HK-2 (cell line): ENCODE measurements at regions not wholly inside any gene's neighbourhood (a gene's known extent, or its start where the extent isn't known, plus 50 kb on each side); places are given as distances from the start of the nearest gene placed in this dataset.
"Not testable (repeated sequence)": the region's sequence is repeated elsewhere in the genome, so short reads cannot be mapped to it uniquely, and the experiment has no call there.

Experiments used
- DNase-seq: peaks from one replicate; pipeline ENCODE4 v3.0.0-alpha.2; 2018; ENCODE audit not compliant: unreplicated experiment

DNA sequence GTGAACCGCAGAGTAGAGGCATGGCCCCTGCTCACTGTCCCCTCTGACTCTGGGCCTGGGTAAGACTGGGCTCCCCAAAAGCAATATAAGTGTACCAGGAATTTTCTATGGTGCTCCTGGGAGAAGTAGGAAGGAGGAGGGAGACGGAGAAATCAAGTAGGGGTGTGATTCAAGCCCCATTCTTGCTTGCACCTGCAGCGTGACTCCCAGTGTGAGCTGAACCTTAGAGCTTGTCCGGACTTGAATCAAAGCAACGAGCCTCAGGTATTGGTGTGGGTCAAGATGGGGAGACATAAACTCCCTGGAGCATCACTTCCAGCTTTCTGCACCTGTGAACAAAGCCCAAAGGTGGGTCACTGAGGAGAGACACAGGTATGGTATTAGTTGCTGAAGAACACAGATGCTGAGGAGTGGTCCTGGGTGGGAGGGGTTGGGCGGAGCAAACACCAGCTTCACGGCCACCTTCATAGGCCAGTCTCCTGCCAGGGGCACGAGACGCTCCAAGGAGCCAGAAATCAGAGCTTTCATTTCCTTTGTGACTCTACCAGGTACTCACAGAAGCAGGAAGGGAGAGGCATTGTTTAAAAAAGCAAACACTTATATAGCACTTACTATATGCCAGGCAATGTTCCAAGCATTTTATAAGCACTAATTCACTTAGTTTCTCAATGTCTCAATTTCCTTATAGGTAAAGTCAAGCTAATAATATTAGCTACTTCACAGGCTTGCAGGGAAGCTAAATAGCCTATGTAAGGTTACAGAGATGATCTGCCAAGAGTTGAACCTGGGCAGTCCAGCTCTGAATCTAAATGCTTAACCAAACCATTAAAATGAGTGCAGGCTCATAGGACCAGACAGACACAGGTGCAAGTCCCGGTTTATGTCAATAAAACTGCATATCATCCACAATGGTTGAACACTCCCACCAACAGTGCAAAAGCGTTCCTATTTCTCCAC is 775.3 kb downstream of the UQCRFS1 start:
- no peak for DNase-seq

DNA sequence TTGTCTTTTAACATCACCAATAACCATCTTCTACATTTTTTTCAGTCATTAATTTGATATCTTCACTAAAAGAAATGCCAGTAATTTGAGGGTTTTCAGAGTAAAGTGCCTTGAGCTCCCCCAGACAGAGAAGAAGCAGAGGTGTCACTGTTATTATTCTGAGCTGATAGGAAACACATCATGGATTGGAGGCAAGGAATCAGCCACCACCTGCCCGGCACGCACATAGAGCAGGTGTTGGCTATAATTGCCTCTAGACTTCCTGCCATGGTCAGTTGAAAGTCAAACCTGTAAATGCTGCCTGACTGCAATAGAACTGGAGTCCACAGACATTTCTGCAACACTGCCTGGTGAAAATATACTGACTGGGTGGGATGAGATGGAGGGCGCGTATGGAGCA is 776.6 kb downstream of the UQCRFS1 start:
- no peak for DNase-seq

DNA sequence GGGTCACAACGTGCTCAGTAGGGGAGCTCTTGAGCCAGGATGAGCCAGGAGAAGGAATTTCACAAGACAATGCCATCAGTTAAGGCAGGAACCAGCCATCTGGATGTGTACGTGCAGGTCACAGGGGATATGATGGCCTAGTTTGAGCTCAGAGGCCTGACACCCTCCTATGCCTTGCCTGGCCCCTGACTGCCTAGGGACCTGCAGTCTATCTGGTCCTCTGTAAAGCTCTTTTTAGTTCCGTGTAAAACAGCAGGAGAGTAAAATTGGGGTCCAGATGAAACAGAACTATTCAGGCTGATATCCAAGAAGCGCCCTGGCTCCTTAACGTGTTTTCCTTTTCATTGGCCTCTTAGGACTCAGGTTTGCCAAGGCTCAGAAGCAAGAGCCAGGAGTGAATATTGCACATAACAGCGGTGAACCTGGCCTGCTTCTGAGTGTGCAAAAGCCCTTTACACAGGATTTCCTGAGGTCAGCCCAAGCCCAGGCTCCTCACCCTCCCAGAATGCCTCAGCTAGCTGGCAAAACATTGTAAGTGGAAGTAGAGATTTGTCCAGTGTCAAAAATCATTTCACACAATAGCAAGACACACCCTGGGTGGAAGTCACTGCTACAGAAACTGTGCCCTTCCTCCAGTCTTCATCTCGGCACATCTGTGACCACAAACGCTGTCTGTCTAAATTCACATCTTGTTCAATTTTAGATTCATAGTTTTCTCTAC is 777.2 kb downstream of the UQCRFS1 start:
- no peak for DNase-seq

DNA sequence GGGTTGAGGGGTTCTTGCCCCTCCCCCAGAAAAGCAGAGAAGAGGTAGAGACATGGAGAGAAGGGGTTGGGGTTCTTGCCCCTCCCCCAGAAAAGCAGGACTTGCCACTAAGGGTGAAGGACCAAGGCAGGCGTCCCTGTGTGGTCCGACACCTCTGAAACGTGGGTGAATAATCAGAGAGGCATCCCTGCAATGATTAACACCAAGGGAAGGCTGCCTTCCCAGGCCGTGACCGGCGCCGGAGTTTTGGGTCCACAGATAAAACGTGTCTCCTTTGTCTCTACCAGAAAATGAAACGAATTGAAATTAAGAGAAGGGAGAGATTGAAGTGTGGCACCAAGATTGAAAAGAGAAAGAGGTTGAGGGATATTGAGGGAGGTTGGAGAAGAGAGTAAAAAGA is 778.2 kb downstream of the UQCRFS1 start:
- DNase-seq: not testable (repeated sequence)

DNA sequence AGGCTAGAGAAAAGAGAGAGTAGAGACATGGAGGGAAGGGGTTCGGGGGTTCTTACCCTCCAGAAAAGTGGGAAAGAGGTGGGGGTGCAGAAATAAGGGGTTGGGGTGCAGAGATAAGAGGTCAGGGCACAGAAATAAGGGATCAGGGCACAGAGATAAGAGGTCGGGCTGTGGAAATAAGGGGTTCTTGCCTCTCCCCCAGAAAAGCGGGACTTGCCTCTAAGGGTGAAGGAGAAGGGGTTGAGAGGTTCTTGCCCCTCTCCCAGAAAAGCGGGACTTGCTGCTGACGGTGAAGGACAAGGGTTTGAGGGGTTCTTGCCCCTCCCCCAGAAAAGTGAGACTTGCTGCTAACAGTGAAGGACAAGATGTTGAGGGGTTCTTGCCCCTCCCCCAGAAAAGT is 778.6 kb downstream of the UQCRFS1 start:
- not testable (repeated sequence) for DNase-seq

DNA sequence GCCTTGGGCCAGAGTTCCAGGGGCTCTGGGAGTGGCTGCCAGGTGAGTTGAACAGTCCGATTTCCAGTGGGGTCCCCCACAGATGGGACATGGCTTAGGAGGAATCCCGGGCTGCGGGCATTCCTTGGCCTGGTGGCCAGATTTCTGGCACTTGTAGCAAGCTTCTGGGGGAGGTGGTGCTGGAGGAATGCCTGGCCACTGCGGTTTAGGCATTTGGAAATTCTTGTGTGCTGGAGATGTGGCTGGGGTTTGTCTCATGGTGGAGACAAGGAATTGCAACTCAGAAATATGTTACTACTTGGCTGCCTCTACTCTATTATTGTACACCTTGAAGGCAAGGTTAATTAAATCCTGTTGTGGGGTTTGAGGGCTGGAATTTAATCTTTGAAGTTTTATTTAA is 779.8 kb downstream of the UQCRFS1 start:
- DNase-seq: not testable (repeated sequence)

DNA sequence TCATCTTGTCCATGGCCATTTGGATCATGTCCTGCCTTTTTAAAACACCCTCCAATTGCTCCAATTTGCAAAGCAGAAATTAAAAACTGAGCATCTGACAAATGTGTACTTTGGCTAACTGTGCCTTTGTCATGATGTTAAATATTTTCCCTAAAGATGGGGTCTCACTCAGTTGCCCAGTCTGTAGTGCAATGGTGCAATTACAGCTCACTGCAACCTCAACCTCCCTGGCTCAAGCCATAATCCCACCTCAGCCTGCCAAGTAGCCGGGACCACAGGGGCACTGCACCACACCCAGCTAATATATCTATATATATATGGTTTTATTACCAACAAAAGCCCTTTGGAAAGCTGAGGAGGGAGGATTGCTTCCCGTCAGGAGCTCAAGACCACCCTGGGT is 782.7 kb downstream of the UQCRFS1 start:
- no peak for DNase-seq

DNA sequence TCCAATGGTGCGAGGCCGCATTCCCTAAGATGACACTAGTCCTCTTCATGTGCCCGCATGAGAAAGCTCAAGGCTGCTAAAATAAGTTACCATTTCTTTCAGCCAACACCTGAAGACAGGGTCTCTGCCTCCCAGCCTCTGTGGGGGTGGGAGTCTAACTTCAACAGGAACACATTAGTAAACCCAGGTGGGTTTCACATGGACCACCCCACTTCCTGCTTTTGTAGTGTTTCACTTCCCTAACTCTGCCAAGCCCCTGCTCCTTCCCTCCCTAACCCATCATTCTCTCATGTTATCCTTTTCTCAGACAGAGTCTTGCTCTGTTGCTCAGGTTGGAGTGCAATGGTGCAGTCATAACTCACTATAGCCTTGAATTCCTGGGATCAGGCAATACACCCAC is 783.6 kb downstream of the UQCRFS1 start:
- DNase-seq: no peak

DNA sequence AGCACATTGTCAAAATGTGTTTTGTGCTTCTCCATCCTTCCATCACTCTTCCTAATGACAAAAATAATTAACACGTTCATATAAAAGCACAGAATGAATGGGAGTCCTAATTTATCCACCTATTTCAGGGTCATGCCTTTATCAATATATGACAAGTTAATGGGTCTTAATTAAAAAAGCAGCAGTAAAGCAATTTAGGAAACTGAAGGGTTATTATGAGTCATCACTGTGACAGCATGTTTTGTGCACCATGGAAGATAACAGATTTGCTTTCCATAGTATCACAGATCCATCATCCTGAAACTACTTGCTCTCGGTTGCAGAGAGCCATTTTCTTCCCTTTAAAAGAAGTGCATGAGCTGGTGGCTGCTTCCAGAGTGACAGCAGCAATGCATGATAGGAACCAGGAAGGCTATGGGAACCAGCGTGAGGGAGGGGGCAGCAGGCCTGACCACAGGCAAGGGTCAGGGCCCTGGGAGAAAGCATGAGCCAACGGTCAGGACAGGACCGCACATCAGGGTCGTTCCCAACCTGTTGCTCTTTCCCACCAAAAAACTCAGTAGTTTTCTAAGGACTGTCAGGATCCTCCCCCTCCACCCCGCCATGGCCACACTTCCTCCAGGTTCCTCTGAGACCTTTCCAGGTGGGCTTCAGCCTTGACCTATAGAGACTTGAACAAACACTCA is 784.1 kb downstream of the UQCRFS1 start:
- DNase-seq: no peak

DNA sequence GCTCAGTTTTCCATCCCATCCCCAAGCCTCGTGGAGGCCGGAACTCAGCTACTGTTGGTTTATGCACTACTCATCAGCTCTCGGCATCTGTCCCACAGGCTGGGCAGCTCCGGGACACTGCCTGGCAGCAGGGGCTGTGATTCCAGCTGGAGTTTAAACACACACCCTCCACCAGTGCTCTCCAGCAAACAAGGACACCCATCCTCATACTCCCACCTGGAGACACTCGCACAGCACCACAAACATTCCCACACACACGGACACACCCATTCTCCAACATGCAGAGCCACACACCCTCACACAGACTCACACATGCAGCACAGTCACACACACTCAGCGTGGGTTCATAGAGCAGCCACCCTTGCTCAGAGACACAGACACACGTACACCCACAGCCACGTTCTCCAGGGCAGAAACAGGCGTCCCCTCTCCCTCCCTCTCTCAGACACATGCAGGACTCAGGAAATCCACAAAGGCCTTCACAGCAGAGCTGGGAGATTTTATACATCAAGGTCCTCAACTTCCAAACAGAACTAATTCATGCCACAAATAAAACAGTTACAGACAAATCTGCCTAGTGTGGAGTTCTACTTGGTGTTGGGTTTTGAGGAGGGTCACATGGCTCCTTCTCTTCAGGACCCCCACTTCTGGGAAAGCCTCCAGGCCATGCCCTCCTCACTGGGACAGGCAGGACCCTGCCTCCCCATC is 785.4 kb downstream of the UQCRFS1 start:
- no peak for DNase-seq

DNA sequence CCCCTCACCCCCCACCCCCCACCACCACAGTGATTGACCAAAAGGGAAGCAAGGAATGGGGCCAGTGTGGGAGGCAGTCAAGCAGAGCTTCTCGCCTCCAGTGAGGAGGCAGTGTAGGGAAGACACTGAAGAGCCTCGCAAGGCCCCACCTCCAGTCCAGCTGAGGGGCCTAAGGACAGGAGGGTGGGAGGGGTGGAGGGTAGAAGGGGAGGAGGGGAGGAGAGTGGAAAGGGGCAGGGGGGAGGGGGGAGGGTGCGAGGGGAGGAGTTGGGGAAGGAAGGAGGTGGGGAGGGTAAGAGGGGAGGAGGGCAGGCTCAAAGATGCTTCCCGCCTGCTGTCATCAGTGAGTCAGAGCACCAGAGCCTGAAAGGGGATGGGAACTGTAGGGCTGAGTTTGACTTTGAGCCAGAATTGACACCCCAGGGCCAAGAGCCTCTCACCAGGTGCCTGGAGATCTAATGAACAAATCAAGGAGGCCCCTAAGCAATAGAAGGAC is 786.2 kb downstream of the UQCRFS1 start:
- peak; percentile 49 for DNase-seq

DNA sequence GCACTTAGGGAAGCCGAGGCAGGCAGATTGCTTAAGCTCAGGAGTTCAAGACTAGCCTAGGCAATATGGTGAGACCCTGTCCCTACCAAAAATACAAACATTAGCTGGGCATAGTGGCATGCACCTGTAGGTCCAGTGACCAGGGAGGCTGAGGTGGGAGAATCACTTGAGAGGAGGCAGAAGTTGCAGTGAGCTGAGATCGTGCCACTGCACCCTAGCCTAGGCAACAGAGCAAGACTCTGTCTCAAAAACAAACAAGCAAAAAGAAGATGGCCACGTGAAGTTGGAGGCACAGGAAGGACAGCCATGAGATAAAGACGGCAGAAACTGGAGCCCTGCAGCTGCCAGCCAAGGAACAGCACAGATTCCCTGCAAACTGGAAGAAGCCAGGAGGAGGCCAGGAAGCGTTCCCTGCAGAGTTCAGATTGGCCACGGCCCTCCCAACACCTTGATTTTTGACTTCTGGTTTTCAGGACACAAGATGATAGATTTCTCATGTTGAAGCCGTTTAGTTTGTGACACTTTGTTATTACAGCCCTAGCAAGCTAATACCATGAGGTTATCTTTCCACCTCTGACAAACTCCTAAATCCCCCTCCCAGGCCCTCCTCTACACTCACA is 786.7 kb downstream of the UQCRFS1 start:
- no peak for DNase-seq

DNA sequence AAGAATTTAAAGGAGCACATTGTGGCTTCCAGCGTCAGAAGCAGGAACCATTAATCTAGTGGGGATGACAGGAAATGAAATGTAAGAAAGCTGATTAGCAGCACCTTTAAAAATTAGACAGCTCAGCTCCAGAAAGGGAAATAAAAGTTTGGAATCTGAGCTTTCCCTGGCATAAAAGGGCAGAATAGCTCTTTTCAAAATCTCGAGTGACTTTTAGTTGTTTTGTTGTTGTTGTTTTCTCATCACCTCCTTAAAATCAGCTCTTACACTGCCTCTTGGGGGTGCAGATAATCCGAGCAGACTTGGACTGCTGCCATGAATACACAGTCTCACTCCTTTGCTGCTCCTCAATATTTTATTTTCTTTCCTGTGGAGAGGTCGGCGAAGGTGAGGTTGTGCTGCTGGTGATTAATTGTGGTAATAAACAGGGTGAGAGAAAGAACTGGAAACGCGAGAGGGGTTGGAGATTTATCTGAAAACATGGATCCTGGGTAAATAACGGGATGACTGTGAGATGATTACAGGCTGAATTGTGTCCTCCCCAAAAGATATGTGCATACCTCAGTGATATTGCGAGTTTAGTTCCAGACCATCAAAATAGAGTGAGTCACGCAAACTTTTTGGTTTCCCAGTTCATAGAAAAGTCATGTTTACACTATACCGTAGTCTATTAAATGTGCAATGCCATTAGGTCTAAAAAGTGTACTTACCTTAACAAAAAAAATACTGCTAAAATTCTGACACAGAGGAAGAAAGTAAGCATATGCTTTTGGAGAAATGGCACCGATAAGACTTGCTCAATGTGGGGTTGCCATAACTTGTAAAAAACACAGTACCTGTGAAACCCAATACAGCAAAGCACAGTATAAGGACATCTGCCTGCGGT is 787.7 kb downstream of the UQCRFS1 start:
- no peak for DNase-seq

DNA sequence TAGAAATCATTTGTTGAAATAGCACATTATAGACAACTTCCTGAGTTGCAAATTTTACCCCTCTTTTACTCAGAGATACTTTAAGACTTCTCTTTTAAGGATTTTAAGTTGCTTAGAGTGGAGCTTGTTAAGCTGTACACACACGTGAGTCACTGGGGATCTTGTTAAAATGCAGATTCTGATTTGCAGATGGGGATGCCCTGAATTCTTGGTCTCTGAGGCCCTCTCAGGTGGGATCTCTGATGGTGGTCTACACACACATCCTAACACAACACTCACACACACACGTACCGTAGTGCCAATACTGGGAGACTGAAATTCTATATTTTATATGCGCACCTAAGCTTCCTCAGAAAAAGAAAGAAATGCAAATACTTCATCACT is 788.3 kb downstream of the UQCRFS1 start:
- DNase-seq: no peak

DNA sequence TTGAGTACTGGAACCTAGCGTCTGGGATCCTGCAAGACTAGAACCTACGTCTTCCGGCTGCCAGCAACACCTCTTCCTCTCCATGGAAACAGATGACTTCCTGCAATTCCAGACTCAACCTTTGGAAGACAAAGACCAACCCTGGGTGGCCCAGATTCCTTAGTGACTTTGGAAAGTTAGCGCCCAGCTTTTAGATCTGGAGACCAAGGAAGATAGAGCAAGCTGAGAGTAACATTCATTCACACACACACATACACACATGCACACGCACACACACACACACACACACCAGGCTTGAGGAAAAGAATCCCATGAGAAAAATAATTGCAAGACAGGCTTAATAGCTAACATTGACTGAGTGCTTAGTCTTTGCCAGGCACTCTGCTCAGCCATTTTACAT is 788.9 kb downstream of the UQCRFS1 start:
- DNase-seq: no peak

DNA sequence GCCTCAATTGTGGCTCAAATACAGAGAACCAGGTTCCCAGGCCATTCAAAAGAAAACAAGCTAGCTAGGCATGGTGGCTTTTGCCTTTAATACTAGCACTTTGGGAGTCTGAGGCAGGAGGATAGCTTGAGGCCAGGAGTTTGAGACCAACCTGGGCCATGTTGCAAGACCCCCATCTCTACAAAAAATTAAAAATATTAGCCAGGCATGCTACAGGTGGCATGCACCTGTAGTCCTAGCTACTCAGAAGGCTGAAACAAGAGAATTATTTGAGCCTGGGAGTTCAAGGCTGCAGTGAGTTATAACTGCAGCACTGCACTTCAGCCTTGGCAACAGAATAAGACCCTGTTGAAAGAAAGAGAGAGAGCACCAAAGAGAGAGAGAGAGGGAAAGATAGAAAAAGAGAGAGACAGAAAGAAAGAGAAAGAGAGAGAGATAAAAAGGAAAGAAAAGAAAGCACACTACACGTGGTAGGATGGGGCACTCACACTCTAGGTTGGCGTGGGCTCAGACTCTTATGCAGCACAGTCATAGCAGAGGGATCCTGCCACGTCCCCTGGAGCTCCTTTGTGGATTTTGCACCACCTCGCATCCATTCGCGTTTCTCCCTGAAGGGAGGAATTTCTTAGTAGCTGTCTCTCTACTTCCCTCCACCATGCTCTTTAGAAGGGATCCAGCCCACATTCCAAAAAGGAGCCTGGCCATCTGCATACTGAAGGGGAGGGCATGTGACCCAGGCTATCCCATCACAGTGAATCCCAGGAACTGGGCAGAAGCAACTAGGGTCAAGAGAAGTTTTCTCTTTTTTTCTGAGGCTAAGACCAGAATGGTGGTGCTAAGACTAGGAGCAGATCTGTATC is 789.9 kb downstream of the UQCRFS1 start:
- DNase-seq: no peak

DNA sequence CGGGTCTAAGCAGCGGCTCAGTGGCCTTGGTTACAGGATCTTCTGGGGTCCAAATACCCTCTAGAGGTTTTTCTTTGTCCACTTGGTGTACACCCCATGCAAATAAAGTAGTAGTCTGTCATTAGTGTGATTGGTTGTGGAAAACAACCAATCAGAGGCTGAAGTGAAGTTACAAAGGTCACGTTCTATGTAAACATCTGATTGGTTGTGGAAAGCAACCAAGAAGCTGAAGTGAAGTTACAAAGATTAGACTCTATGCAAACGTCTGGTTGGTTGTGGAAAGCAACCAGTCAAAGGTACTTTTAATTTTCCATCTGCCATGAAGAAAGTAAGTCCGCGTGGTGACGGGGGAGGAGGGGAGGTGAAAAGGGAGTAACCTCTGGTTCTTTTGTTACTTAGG is 790.9 kb downstream of the UQCRFS1 start:
- DNase-seq: no peak

DNA sequence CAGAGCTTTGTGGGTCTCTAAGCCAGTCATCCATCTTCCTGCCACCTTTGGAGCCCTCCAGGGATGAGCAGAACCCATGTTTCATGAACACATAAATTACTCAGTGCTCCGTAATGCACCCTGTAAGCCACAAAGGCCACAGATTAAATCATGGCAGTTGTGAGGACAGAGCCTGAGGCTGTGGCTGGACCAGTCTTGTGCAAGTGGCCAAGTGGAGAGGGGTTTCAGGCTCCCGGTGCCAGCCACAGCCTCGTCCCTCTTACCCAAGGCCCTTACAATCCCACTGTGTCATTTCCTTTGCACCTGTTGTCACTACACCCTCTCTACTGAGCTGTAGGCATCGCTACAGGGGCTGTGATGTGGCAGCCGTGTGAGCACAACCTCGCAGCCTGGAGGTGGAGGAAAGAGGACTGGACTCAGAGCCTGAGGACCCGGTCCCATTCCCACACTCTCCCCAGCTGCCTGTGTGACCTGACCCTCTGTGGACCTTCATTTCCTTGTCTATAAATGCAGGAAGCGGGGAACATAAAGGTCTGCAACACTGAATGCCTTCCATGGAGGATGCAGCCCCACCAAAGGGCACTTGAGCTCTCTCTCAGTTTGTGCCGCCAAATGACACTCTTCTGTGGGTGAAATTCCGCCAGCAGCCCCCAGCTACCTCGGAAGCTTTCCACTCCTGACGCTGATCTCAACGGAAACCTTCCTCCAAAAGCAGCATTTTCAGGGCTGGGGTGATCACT is 792.0 kb downstream of the UQCRFS1 start:
- DNase-seq: no peak

DNA sequence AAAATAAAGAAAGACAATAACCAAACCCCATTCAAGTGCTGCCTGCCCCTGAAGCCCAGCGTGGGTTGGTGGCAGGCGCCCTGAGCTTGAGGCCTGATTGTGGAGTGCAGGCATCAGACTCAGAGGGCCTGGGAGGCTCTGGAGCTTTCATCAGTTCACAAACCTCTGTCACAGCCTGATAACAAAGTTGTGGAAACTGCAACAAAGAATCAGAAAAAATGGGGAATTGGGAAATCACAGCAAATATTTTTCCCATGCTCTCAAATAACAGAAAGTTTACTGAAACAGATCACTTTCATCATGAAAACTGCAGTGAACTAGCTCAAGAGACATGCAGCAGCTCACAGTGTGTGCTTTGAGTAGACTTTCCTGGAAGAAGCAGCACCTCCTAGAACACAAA is 793.6 kb downstream of the UQCRFS1 start:
- no peak for DNase-seq
